Natural killer cell (primary cell): ENCODE measurements at regions not wholly inside any gene's neighbourhood (a gene's known extent, or its start where the extent isn't known, plus 50 kb on each side); places are given as distances from the start of the nearest gene placed in this dataset.
"Not testable (repeated sequence)": the region's sequence is repeated elsewhere in the genome, so short reads cannot be mapped to it uniquely, and the experiment has no call there.

Experiments used
- ATAC-seq, 3 donors: fragments of 150-1000 bp in 2 of 3; fragments of 200-7000 bp in 1 of 3; cut with Tn5 transposase; 1 replicate in 1 of 3; 2 replicates in 2 of 3; pipeline ENCODE4 v1.10.0; 2021; ENCODE audit warnings: mild to moderate bottlenecking in 2 of 3, moderate library complexity in 2 of 3
- DNase-seq, 2 donors: peaks; one replicate each; pipeline versions ENCODE4 v3.0.0 to v3.0.0-alpha.2; 2013 to 2021; ENCODE audit warnings: mixed read lengths in 1 of 2
- H3K27ac ChIP-seq: one replicate; pipeline ENCODE4 v1.5.1; 2013; ENCODE audit warnings: mild to moderate bottlenecking, low read length
- H3K27me3 ChIP-seq: one replicate; pipeline ENCODE4 v1.6.1; 2013; ENCODE audit warnings: low read length; ENCODE audit not compliant: control insufficient read depth, insufficient read depth
- H3K36me3 ChIP-seq: one replicate; pipeline ENCODE4 v1.6.1; 2013; ENCODE audit warnings: low read length; ENCODE audit not compliant: control insufficient read depth, insufficient read depth
- H3K4me1 ChIP-seq: one replicate; pipeline ENCODE4 v1.6.1; 2013; ENCODE audit warnings: low read length; ENCODE audit not compliant: control insufficient read depth, insufficient read depth
- H3K4me3 ChIP-seq: one replicate; pipeline ENCODE4 v1.5.1; 2013; ENCODE audit warnings: low read length
- H3K9me3 ChIP-seq: one replicate; pipeline ENCODE4 v1.6.1; 2013; ENCODE audit warnings: low read length; ENCODE audit not compliant: control insufficient read depth, insufficient read depth
- H3K27ac Mint-ChIP-seq, 2 donors: one replicate each; pipeline ENCODE4 v1.8.0; 2022; ENCODE audit warnings: mild to moderate bottlenecking in 2 of 2, mixed read lengths in 2 of 2, moderate library complexity in 1 of 2
- H3K27me3 Mint-ChIP-seq, 2 donors: one replicate each; pipeline ENCODE4 v1.8.0; 2022; ENCODE audit warnings: low read depth in 2 of 2, mixed read lengths in 2 of 2
- H3K36me3 Mint-ChIP-seq: one replicate; pipeline ENCODE4 v1.8.0; 2022; ENCODE audit warnings: mixed read lengths
- H3K4me1 Mint-ChIP-seq, 2 donors: one replicate each; pipeline ENCODE4 v1.8.0; 2022; ENCODE audit warnings: mixed read lengths in 2 of 2
- H3K4me3 Mint-ChIP-seq: one replicate; pipeline ENCODE4 v1.8.0; 2022; ENCODE audit warnings: mild to moderate bottlenecking, moderate library complexity, mixed read lengths
- H3K9me3 Mint-ChIP-seq, 2 donors: one replicate each; pipeline ENCODE4 v1.8.0; 2022; ENCODE audit warnings: mixed read lengths in 2 of 2
- CTCF ChIP-seq: fragments of 200-600 bp; IDR thresholded peaks from one replicate; pipeline ENCODE4 v1.8.0; 2022; ENCODE audit warnings: antibody characterized with exemption
- WGBS: methylation state at CpG from one replicate; pipeline ENCODE4 v1.1.7; 2013; ENCODE audit warnings: missing lambda C conversion rate; ENCODE audit not compliant: insufficient coverage; 5-methylcytosine and 5-hydroxymethylcytosine counted together
- intact Hi-C: fragments of 100-400 bp; cut with micrococcal nuclease; formaldehyde crosslinking; loops from one replicate; pipeline ENCODE4 v1.14.2; 2022

GRCh38 chrX:40806513-40807220, 71.3 kb upstream of the MED14 start:
- H3K36me3 Mint-ChIP-seq = no peaks in the 10 kb centered on the region
- peaks cover 0 to 7% of the 10 kb centered on the region in 2 donors for H3K27me3 Mint-ChIP-seq
- H3K4me1 Mint-ChIP-seq = no peaks in the 10 kb centered on the region
- Histone ChIP-seq H3K36me3 (no peaks in the 10 kb centered on the region), H3K9me3 (no peaks in the 10 kb centered on the region), H3K4me3 (no peak overlapping the region), H3K27me3 (no peaks in the 10 kb centered on the region), H3K4me1 (no peaks in the 10 kb centered on the region), H3K27ac (no peak overlapping the region)
- no peak for ATAC-seq
- 82% methylated on average over 7 of the region's 8 CpGs for WGBS
- no peak for TF ChIP-seq CTCF
- H3K4me3 Mint-ChIP-seq = no peak overlapping the region
- no peaks in the 10 kb centered on the region for H3K9me3 Mint-ChIP-seq
- DNase-seq = no peak
- H3K27ac Mint-ChIP-seq = no peak overlapping the region
- intact Hi-C loops = no loop called here

- Histone ChIP-seq H3K27ac (no peak overlapping the region), H3K27me3 (no peaks in the 10 kb centered on the region), H3K4me3 (no peak overlapping the region), H3K9me3 (no peaks in the 10 kb centered on the region), H3K36me3 (no peaks in the 10 kb centered on the region), H3K4me1 (no peaks in the 10 kb centered on the region)
- Mint-ChIP-seq H3K4me3 (no peak overlapping the region), H3K27ac (no peak overlapping the region), H3K9me3 (no peaks in the 10 kb centered on the region), H3K36me3 (no peaks in the 10 kb centered on the region), H3K4me1 (no peaks in the 10 kb centered on the region), H3K27me3 (peaks cover 0 to 7% of the 10 kb centered on the region in 2 donors)
- TF ChIP-seq CTCF = no peak
- intact Hi-C loops = no loop called here
- DNase-seq (no peak), ATAC-seq (no peak)
- 86% methylated on average over 3 of the region's 4 CpGs for WGBS
Measured at GRCh38 chrX:40807384-40807783, 72.0 kb upstream of the MED14 start.

GRCh38 chrX:40808203-40808602, 72.9 kb upstream of the MED14 start:
- intact Hi-C loops = no loop called here
- 100% methylated on average over 1 of the region's 2 CpGs for WGBS
- Histone ChIP-seq H3K36me3 (no peaks in the 10 kb centered on the region), H3K27ac (no peak overlapping the region), H3K9me3 (no peaks in the 10 kb centered on the region), H3K4me1 (no peaks in the 10 kb centered on the region), H3K27me3 (no peaks in the 10 kb centered on the region), H3K4me3 (no peak overlapping the region)
- no peak overlapping the region for H3K27ac Mint-ChIP-seq
- H3K9me3 Mint-ChIP-seq = no peaks in the 10 kb centered on the region
- TF ChIP-seq CTCF = no peak
- no peaks in the 10 kb centered on the region for H3K36me3 Mint-ChIP-seq
- no peak overlapping the region for H3K4me3 Mint-ChIP-seq
- H3K27me3 Mint-ChIP-seq = peaks cover 0 to 7% of the 10 kb centered on the region in 2 donors
- ATAC-seq = no peak
- no peaks in the 10 kb centered on the region for H3K4me1 Mint-ChIP-seq
- DNase-seq = no peak

- Mint-ChIP-seq H3K27ac (no peak overlapping the region), H3K9me3 (no peaks in the 10 kb centered on the region), H3K27me3 (peaks cover 0 to 7% of the 10 kb centered on the region in 2 donors), H3K4me1 (no peaks in the 10 kb centered on the region), H3K36me3 (no peaks in the 10 kb centered on the region), H3K4me3 (no peak overlapping the region)
- no peak for DNase-seq
- Histone ChIP-seq H3K9me3 (no peaks in the 10 kb centered on the region), H3K27me3 (no peaks in the 10 kb centered on the region), H3K36me3 (no peaks in the 10 kb centered on the region), H3K27ac (no peak overlapping the region), H3K4me1 (no peaks in the 10 kb centered on the region), H3K4me3 (no peak overlapping the region)
- intact Hi-C loops = no loop called here
- TF ChIP-seq CTCF = no peak
- no peak for ATAC-seq
Measured at GRCh38 chrX:40809210-40809609, 73.9 kb upstream of the MED14 start.

GRCh38 chrX:40815045-40815444, 79.7 kb upstream of the MED14 start:
- H3K4me3 ChIP-seq, intact Hi-C loops, H3K9me3 ChIP-seq, ATAC-seq, H3K27ac ChIP-seq, H3K4me3 Mint-ChIP-seq, H3K4me1 Mint-ChIP-seq, H3K27me3 ChIP-seq, H3K4me1 ChIP-seq, DNase-seq, H3K36me3 Mint-ChIP-seq, H3K36me3 ChIP-seq, H3K9me3 Mint-ChIP-seq, H3K27ac Mint-ChIP-seq: not testable (repeated sequence)
- H3K27me3 Mint-ChIP-seq = peaks cover 0 to 24% of the 10 kb centered on the region in 2 donors
